NB4 (cell line): ENCODE measurements at regions not wholly inside any gene's neighbourhood (a gene's known extent, or its start where the extent isn't known, plus 50 kb on each side); places are given as distances from the start of the nearest gene placed in this dataset.

Experiments
- DNase-seq: peaks from one replicate; pipeline ENCODE4 v3.0.0; 2010; ENCODE audit warnings: low read depth
- H3K4me3 ChIP-seq: one replicate; pipeline ENCODE4 v1.5.1; 2011; ENCODE audit warnings: mild to moderate bottlenecking, low read depth, low read length, moderate library complexity
- MYC ChIP-seq: IDR thresholded peaks from 2 replicates; pipeline ENCODE4 v1.6.1; 2011; ENCODE audit warnings: low read depth, low read length
- POLR2A ChIP-seq: IDR thresholded peaks from 2 replicates; pipeline ENCODE4 v1.6.1; 2011; ENCODE audit warnings: mild to moderate bottlenecking; ENCODE audit not compliant: insufficient read length; ENCODE audit errors: extremely low read depth
- TF ChIP-seq, protein P1 (sequence below): IDR thresholded peaks from one replicate; pipeline ENCODE4 v1.5.1; 2012; ENCODE audit warnings: low read depth, low read length
- TF ChIP-seq, protein P2 (sequence below): IDR thresholded peaks from 2 replicates; pipeline ENCODE4 v1.6.1; 2011; ENCODE audit warnings: low read depth, low read length

DNA sequence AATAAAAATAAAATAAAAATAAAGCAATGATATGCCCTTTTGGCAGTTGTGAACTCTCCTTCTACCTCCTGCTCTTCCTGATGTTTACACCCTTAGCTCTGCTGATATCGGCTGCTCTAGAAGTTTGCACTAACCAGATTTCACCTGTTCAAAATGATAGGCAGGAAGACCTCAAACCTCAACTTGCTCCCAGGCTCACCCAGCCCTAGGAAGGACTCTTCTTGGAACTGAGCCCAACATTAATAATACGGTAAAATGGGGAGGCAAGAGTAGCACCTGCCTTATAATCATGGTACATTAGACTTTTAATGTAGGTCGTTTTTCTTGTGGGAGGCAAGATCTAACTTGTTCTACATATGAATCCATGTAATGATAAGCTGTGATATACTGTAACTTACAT lies 61.2 kb upstream of the MED13 start:
- no peak for TF ChIP-seq POLR2A
- no peak for TF ChIP-seq MYC
- TF ChIP-seq, protein P1, sequence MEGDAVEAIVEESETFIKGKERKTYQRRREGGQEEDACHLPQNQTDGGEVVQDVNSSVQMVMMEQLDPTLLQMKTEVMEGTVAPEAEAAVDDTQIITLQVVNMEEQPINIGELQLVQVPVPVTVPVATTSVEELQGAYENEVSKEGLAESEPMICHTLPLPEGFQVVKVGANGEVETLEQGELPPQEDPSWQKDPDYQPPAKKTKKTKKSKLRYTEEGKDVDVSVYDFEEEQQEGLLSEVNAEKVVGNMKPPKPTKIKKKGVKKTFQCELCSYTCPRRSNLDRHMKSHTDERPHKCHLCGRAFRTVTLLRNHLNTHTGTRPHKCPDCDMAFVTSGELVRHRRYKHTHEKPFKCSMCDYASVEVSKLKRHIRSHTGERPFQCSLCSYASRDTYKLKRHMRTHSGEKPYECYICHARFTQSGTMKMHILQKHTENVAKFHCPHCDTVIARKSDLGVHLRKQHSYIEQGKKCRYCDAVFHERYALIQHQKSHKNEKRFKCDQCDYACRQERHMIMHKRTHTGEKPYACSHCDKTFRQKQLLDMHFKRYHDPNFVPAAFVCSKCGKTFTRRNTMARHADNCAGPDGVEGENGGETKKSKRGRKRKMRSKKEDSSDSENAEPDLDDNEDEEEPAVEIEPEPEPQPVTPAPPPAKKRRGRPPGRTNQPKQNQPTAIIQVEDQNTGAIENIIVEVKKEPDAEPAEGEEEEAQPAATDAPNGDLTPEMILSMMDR = no peak
- TF ChIP-seq, protein P2, sequence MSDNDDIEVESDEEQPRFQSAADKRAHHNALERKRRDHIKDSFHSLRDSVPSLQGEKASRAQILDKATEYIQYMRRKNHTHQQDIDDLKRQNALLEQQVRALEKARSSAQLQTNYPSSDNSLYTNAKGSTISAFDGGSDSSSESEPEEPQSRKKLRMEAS = no peak
- no peak overlapping the region for H3K4me3 ChIP-seq
- DNase-seq = no peak

DNA sequence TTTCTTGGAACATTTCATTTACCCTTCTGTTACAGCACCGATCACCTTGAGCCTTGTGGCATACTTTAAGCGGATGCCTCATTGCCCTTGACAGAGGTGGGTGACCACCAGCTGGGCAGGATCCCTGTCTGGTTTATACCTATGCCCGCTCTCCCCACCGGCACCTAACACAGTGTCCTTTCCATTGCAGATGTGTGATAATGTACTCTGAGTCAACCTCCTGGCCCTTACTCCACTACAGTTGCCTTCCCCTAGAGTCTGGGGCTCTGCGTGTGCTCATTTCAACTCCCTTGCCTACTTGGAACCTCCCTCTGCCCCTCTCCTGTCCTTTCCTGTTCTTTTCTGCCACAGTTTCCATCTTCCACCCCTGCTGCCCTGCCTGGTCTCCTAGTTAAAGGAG lies 60.2 kb upstream of the MED13 start:
- H3K4me3 ChIP-seq = no peak overlapping the region
- TF ChIP-seq, protein P2 = no peak
- TF ChIP-seq MYC (no peak), POLR2A (no peak)
- TF ChIP-seq, protein P1 = no peak
- DNase-seq = no peak

DNA sequence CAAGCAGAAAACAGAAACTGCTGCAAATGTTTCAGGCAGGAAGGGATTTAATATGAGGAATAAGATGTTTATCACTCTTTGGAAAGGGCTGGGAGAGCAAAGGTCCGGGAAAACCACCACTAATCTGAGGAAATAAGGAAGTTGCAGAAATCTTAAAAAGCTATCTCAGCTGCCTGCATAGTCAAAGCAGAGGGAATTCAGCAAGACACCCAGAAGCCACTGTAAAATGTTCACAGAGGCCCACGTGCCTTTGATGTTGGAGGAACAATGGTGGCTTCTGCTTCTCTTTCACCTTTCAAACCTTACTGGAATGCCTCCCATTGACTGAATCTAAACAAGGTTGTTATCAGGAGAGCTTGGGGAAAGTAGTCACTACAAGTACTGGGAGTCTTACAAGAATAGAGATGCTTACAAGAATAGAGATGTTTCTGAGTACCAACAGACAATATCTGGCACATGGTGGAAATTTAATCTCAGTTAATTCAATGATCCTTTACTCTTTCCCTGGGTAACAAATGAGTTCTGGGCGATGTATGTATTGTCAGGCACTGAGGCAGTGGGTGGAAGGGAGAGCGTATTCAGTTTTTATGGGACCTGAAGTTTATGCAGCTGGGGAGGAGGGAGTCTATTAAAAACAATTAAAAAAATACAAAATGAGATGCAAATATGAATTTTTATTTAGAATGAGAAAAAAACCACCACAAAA lies 56.1 kb upstream of the MED13 start:
- DNase-seq = no peak
- no peak overlapping the region for H3K4me3 ChIP-seq
- TF ChIP-seq POLR2A (no peak), MYC (no peak)
- TF ChIP-seq, protein P2 = no peak
- TF ChIP-seq, protein P1 = no peak

DNA sequence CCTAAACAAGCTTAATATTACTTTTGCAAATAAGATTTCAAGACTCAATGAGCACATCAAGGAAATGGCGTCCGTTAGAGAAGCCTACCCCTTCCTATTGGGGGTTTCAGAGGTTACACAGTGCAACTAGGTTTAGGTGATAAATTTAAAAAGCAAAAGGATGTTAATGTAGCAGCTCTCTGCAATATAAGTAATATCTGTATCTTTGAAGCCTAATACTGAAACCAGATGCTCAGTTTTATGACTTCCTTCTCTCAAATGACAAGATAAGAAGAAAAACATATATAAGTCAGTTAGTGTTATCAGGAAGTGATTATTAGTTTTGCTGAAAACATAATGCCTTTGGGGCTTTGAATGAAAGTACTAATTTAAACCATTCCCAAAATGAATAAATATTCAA lies 54.3 kb upstream of the MED13 start:
- H3K4me3 ChIP-seq = no peak overlapping the region
- DNase-seq = no peak
- TF ChIP-seq POLR2A = no peak
- no peak for TF ChIP-seq MYC
- TF ChIP-seq, protein P2 = no peak
- TF ChIP-seq, protein P1 = no peak
